Osteoblast (primary cell): ENCODE measurements at regions not wholly inside any gene's neighbourhood (a gene's known extent, or its start where the extent isn't known, plus 50 kb on each side); places are given as distances from the start of the nearest gene placed in this dataset.
"Not testable (repeated sequence)": the region's sequence is repeated elsewhere in the genome, so short reads cannot be mapped to it uniquely, and the experiment has no call there.

Experiments
- DNase-seq: peaks from one replicate; pipeline ENCODE4 v3.0.0; 2011; ENCODE audit warnings: low spot score, mixed read lengths; ENCODE audit not compliant: insufficient read length; ENCODE audit errors: missing footprints
- H2AFZ ChIP-seq: 2 replicates; pipeline ENCODE4 v1.6.0; 2011; ENCODE audit warnings: mild to moderate bottlenecking, low read length
- H3K27ac ChIP-seq: 2 replicates; pipeline ENCODE4 v1.5.1; 2011; ENCODE audit warnings: mild to moderate bottlenecking, low read depth, low read length, moderate library complexity
- H3K27me3 ChIP-seq: 2 replicates; pipeline ENCODE4 v1.6.0; 2012; ENCODE audit warnings: mild to moderate bottlenecking, control low read depth, inconsistent platforms, low read length, moderate library complexity; ENCODE audit not compliant: insufficient read depth
- H3K36me3 ChIP-seq: 2 replicates; pipeline ENCODE4 v1.5.1; 2011; ENCODE audit warnings: mild to moderate bottlenecking, low read length, control low read depth, moderate library complexity; ENCODE audit not compliant: insufficient read depth
- H3K4me1 ChIP-seq: 2 replicates; pipeline ENCODE4 v1.5.1; 2011; ENCODE audit warnings: mild to moderate bottlenecking, low read length, control low read depth, moderate library complexity; ENCODE audit not compliant: insufficient read depth
- H3K4me2 ChIP-seq: 2 replicates; pipeline ENCODE4 v1.6.0; 2011; ENCODE audit warnings: mild to moderate bottlenecking, low read length; ENCODE audit not compliant: insufficient read depth
- H3K4me3 ChIP-seq: fragments of 200-600 bp; sonication (generic); 3 replicates; pipeline ENCODE4 v1.5.1; 2012; ENCODE audit warnings: mild to moderate bottlenecking, low read length, inconsistent platforms; ENCODE audit not compliant: insufficient read depth
- H3K79me2 ChIP-seq: 2 replicates; pipeline ENCODE4 v1.6.0; 2012; ENCODE audit warnings: mild to moderate bottlenecking, low read length, control low read depth, inconsistent platforms; ENCODE audit not compliant: insufficient read depth
- H3K9me3 ChIP-seq: 2 replicates; pipeline ENCODE4 v1.5.1; 2011; ENCODE audit warnings: low read depth, low read length, control low read depth
- H4K20me1 ChIP-seq: 2 replicates; pipeline ENCODE4 v1.6.0; 2012; ENCODE audit warnings: mild to moderate bottlenecking, low read length, control low read depth; ENCODE audit not compliant: insufficient read depth
- TF ChIP-seq, protein P1 (sequence below): IDR thresholded peaks from 2 replicates; pipeline ENCODE4 v1.5.1; 2011; ENCODE audit warnings: mild to moderate bottlenecking, low read depth, low read length, moderate library complexity; ENCODE audit errors: extremely low read depth

DNA sequence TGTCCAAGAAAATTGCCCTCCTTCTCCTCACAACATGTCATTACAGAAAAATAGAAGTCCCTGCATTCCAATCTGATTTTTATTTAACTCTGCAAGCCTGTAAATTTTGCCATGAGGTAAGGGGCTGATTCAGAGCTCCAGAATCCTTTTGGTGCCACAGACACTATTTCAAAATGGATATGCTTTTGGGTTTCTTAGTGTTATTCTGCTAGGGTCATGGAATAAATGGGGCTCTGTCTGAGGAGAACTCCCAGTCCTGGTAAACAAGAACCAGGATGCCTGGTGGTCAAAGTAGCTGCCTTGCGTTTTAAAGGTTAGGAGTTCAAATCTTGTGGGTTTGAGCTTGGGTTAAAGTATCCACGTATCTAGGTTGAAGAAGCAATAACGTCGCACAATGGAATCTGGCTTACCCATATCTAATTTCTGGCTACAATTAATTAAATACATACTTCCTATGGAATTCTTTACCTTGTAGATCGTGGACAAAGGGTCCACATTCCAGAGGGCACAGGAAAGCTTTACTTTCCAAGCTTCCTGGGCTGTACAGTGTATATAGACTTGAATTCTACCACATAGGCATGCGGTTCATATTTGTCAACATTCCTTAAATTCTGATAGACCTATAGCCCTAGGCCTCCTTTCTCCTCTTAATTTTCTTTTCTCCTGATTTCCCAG is 98.0 kb upstream of the CDC42BPA start:
- Histone ChIP-seq H3K4me3 (no peak overlapping the region), H3K79me2 (no peaks in the 10 kb centered on the region), H3K4me2 (no peak overlapping the region), H3K36me3 (no peaks in the 10 kb centered on the region), H3K9me3 (no peaks in the 10 kb centered on the region), H3K27ac (peak overlapping the region; percentile 37), H4K20me1 (no peaks in the 10 kb centered on the region), H2AFZ (peak overlapping the region; percentile 70), H3K4me1 (peaks cover 3% of the 10 kb centered on the region), H3K27me3 (peaks cover 4% of the 10 kb centered on the region)
- TF ChIP-seq, protein P1, sequence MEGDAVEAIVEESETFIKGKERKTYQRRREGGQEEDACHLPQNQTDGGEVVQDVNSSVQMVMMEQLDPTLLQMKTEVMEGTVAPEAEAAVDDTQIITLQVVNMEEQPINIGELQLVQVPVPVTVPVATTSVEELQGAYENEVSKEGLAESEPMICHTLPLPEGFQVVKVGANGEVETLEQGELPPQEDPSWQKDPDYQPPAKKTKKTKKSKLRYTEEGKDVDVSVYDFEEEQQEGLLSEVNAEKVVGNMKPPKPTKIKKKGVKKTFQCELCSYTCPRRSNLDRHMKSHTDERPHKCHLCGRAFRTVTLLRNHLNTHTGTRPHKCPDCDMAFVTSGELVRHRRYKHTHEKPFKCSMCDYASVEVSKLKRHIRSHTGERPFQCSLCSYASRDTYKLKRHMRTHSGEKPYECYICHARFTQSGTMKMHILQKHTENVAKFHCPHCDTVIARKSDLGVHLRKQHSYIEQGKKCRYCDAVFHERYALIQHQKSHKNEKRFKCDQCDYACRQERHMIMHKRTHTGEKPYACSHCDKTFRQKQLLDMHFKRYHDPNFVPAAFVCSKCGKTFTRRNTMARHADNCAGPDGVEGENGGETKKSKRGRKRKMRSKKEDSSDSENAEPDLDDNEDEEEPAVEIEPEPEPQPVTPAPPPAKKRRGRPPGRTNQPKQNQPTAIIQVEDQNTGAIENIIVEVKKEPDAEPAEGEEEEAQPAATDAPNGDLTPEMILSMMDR: no peak
- DNase-seq: no peak

DNA sequence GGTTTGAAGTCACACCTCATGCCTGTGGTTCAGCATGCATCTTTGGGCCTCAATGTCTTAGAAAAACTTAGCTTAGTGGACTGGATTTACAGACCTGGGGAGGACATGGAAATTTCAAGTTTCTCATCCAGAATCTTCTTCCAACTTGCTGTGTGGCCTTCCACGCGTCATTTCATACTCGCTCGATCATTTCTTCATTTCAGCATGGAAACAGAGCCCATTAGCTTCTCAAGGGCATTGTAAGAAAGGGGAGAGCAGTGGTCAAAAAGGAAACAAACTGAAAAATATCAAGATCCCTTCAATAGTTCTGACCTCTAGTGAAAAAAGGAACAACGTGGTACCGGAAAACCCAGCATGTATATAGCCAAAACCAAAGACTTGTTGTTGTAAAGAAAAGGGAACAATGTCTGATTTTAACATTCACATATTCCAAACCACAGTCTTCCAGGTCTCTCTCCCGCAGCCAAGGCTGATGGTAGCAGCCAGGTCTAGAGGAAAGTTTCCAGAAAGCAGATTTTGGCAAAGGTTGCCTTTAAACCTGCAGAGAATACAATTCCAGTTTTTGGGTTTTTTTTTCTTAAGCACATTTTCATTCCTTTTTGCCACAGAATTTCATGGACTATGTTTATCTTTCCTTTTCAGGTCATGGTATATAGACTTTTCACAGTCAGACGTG is 97.0 kb upstream of the CDC42BPA start:
- H3K4me1 ChIP-seq: peaks cover 3% of the 10 kb centered on the region

DNA sequence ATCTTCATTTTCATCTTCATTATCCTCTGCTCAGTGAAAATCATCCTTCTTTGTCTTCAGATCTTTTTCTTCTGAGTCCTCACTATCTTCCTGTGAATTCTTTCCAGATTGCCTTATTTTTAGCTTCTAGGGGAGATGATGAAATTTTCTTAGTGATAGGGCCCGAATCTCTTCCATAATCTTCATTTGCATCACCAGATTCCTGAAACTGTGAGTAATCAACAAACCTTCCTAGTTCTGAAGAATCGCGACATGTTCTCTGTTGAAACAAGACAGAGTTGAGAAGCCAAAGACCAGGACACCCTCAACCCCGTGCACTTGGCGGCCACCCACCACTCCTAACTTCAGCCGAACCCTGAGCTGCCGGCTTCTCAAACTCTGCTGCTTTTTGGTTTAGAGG is 92.8 kb upstream of the CDC42BPA start:
- H3K4me3 ChIP-seq: no peak overlapping the region
- no peak overlapping the region for H2AFZ ChIP-seq
- H3K4me1 ChIP-seq: peaks cover 3% of the 10 kb centered on the region
- DNase-seq: peak; percentile 77
- no peaks in the 10 kb centered on the region for H3K9me3 ChIP-seq
- H4K20me1 ChIP-seq: no peaks in the 10 kb centered on the region
- TF ChIP-seq, protein P1: no peak
- H3K36me3 ChIP-seq: no peaks in the 10 kb centered on the region
- H3K27ac ChIP-seq: no peak overlapping the region
- no peak overlapping the region for H3K4me2 ChIP-seq
- no peaks in the 10 kb centered on the region for H3K27me3 ChIP-seq
- no peaks in the 10 kb centered on the region for H3K79me2 ChIP-seq

More for the DNA sequence above, 97.0 kb upstream of the CDC42BPA start:
- Histone ChIP-seq H3K27ac (no peak overlapping the region), H3K36me3 (no peaks in the 10 kb centered on the region), H3K4me2 (no peak overlapping the region), H3K27me3 (peaks cover 4% of the 10 kb centered on the region), H3K4me3 (no peak overlapping the region), H3K79me2 (no peaks in the 10 kb centered on the region), H4K20me1 (no peaks in the 10 kb centered on the region), H3K9me3 (no peaks in the 10 kb centered on the region), H2AFZ (no peak overlapping the region)
- TF ChIP-seq, protein P1: no peak
- DNase-seq: no peak

DNA sequence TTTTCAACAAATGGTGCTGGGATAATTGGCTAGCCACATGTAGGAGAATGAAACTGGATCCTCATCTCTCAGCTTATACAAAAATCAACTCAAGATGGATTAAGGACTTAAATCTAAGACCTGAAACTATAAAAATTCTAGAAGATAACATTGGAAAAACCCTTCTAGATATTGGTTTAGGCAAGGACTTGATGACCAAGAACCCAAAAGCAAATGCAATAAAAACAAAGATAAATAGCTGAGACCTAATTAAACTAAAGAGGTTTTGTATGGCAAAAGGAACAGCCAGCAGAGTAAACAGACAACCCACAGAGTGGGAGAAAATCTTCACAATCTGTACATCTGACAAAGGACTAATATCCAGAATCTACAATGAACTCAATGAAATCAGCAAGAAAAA is 88.0 kb upstream of the CDC42BPA start:
- H3K79me2 ChIP-seq, DNase-seq, H3K36me3 ChIP-seq, H3K4me1 ChIP-seq, H3K9me3 ChIP-seq, H2AFZ ChIP-seq, H3K4me3 ChIP-seq, H3K4me2 ChIP-seq, H3K27me3 ChIP-seq, H4K20me1 ChIP-seq, H3K27ac ChIP-seq: not testable (repeated sequence)
